ENCODE measurements at regions not wholly inside any gene's neighbourhood (a gene's known extent, or its start where the extent isn't known, plus 50 kb on each side); places are given as distances from the start of the nearest gene placed in this dataset.
"Not testable (repeated sequence)": the region's sequence is repeated elsewhere in the genome, so short reads cannot be mapped to it uniquely, and the experiment has no call there.

- not testable (repeated sequence) for TF ChIP-seq EZH2 (IDR thresholded peaks at IDR 0.05; ENCODE audit: insufficient read depth, poor library complexity, severe bottlenecking); EZH2phosphoT487 (IDR thresholded peaks at IDR 0.05; ENCODE audit: insufficient read depth, low read depth)
These were observed 331.3 kb upstream of the SGO1 start for GRCh38 chr3:20517316-20517715.
